ENCODE measurements at regions not wholly inside any gene's neighbourhood (a gene's known extent, or its start where the extent isn't known, plus 50 kb on each side); places are given as distances from the start of the nearest gene placed in this dataset.

DNA sequence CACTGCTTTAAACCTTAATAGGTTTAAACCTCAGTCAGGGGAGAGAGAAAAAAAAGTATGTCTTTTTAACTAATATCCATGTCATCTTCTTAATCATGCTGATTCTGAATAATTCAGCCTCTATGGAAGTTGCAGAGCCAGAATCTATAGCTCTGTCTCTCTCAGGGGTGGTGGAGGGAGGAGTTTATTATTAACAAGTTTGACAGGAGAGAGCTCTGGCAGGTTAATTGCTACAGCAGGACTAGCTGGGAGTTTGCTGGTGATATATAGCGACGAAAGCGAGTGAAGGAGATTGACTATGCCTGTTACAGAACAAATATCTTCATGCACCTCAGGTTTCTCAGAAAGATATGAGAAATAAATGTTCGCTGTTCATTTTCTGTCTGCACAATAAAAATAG lies 586.4 kb downstream of the TLE4 start:
- no peak overlapping the region for H3K27ac ChIP-seq (ENCODE audit: low read length)
- no peak for DNase-seq
- no peaks in the 10 kb centered on the region for H3K27me3 ChIP-seq (ENCODE audit: control insufficient read depth, insufficient read depth, low read length)
- no CpG with 5 or more reads among the region's 4 CpGs for WGBS (ENCODE audit: insufficient coverage)
- H3K36me3 ChIP-seq (ENCODE audit: control insufficient read depth, insufficient read depth, low read length): no peaks in the 10 kb centered on the region
- no peaks in the 10 kb centered on the region for H3K4me1 ChIP-seq (ENCODE audit: control insufficient read depth, insufficient read depth, low read length)
- no peak overlapping the region for H3K4me3 ChIP-seq (ENCODE audit: low read length)
- no peaks in the 10 kb centered on the region for H3K9me3 ChIP-seq (replicated peaks; ENCODE audit: control insufficient read depth, low read depth, low read length)

- no peaks in the 10 kb centered on the region for H3K4me1 ChIP-seq (ENCODE audit: control insufficient read depth, insufficient read depth, low read length)
- no peak overlapping the region for H3K27ac ChIP-seq (ENCODE audit: low read length)
- H3K9me3 ChIP-seq (replicated peaks; ENCODE audit: control insufficient read depth, low read depth, low read length): no peaks in the 10 kb centered on the region
- no peaks in the 10 kb centered on the region for H3K27me3 ChIP-seq (ENCODE audit: control insufficient read depth, insufficient read depth, low read length)
- no peaks in the 10 kb centered on the region for H3K36me3 ChIP-seq (ENCODE audit: control insufficient read depth, insufficient read depth, low read length)
- no peak overlapping the region for H3K4me3 ChIP-seq (ENCODE audit: low read length)
- no CpG with 5 or more reads among the region's 4 CpGs for WGBS (ENCODE audit: insufficient coverage)
- DNase-seq: peak; percentile 36
These were observed 585.8 kb downstream of the TLE4 start for GRCh38 chr9:80157561-80157983.

DNA sequence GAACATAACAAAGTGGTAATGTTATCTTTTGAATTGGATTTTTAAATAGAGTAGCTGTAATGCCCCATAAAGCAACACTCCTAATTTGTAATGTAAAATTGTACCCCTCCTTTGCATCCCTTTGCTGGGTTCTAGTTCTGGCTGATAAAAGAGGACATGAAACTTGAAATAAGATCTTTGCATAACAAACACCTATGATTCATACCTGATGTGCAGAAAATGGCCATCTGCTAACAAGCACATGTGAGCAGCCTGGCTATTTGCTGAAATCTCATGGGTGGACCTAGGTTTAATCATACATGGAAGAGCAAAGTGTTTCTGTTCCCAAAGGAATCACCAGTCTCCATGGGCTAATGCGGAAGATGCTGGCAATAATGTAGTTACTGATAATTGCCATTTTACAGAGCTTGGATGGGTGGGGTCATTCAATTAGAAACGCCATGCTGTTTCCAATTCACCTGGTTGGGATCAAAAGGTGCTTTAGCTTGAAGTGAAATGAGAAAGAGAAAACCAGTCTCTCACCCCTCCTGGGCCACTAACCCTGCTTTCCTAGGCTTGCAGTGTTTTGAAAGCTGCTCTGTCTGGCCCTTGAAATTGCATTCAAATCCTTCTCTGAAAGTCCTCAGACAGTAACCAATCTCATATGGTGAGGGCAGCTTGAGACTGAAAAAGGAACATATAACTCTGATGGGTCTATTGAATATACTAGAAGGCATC lies 585.1 kb downstream of the TLE4 start:
- no peaks in the 10 kb centered on the region for H3K36me3 ChIP-seq (ENCODE audit: control insufficient read depth, insufficient read depth, low read length)
- no peaks in the 10 kb centered on the region for H3K4me1 ChIP-seq (ENCODE audit: control insufficient read depth, insufficient read depth, low read length)
- H3K9me3 ChIP-seq (replicated peaks; ENCODE audit: control insufficient read depth, low read depth, low read length): no peaks in the 10 kb centered on the region
- H3K4me3 ChIP-seq (ENCODE audit: low read length): no peak overlapping the region
- DNase-seq: no peak
- H3K27me3 ChIP-seq (ENCODE audit: control insufficient read depth, insufficient read depth, low read length): no peaks in the 10 kb centered on the region
- WGBS (ENCODE audit: insufficient coverage): 67% methylated on average over 1 of the region's 2 CpGs
- no peak overlapping the region for H3K27ac ChIP-seq (ENCODE audit: low read length)

DNA sequence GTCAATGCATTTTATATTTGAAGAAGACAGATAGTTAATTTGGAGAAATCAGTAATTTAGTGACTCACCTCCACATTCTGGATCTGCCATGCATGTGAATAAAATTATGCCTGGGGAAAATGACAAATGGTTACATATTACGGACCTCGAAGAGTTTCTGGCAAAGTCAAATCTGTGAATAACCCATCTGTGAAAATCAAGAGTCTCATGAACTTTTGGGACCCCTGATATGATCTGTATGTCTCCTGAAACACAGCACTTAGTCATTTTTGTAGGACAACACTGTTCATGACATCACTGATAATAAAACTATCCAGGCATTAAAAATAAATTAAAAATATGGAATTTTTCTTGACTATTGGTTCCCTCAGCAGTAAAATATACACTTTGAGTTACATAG lies 584.5 kb downstream of the TLE4 start:
- no peak overlapping the region for H3K27ac ChIP-seq (ENCODE audit: low read length)
- no peak overlapping the region for H3K4me3 ChIP-seq (ENCODE audit: low read length)
- no peaks in the 10 kb centered on the region for H3K27me3 ChIP-seq (ENCODE audit: control insufficient read depth, insufficient read depth, low read length)
- H3K36me3 ChIP-seq (ENCODE audit: control insufficient read depth, insufficient read depth, low read length): no peaks in the 10 kb centered on the region
- WGBS (ENCODE audit: insufficient coverage): 40% methylated on average over 1 of the region's 2 CpGs
- no peaks in the 10 kb centered on the region for H3K9me3 ChIP-seq (replicated peaks; ENCODE audit: control insufficient read depth, low read depth, low read length)
- no peak for DNase-seq
- H3K4me1 ChIP-seq (ENCODE audit: control insufficient read depth, insufficient read depth, low read length): no peaks in the 10 kb centered on the region

GRCh38 chr9:80147866-80148265 lies 576.1 kb downstream of the TLE4 start:
- no peak overlapping the region for H3K27ac ChIP-seq (ENCODE audit: low read length)
- H3K36me3 ChIP-seq (ENCODE audit: control insufficient read depth, insufficient read depth, low read length): no peaks in the 10 kb centered on the region
- no peak overlapping the region for H3K4me3 ChIP-seq (ENCODE audit: low read length)
- 56% methylated on average over 1 of the region's 3 CpGs for WGBS (ENCODE audit: insufficient coverage)
- H3K4me1 ChIP-seq (ENCODE audit: control insufficient read depth, insufficient read depth, low read length): no peaks in the 10 kb centered on the region
- no peaks in the 10 kb centered on the region for H3K27me3 ChIP-seq (ENCODE audit: control insufficient read depth, insufficient read depth, low read length)
- DNase-seq: no peak
- H3K9me3 ChIP-seq (replicated peaks; ENCODE audit: control insufficient read depth, low read depth, low read length): no peaks in the 10 kb centered on the region

DNA sequence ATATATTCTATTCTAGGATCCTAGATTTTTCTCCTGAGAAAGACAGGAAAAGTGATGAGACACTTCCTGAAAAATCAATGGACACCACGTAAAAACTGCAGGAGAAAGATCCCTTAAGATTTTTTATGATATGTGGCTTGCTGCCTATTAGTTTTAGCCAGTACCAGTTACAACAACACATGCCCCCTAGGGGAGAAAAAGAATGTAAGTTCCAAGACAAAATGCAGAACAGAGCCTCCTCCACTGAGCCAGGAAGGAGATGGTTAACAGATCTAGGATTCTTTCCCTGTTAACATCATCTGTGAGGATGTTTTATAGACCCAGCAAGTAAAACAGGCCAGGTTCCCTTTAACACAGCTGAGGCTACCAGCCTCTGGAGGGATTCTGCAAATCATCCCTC lies 574.7 kb downstream of the TLE4 start:
- H3K27me3 ChIP-seq (ENCODE audit: control insufficient read depth, insufficient read depth, low read length): no peaks in the 10 kb centered on the region
- DNase-seq: no peak
- no peaks in the 10 kb centered on the region for H3K4me1 ChIP-seq (ENCODE audit: control insufficient read depth, insufficient read depth, low read length)
- H3K4me3 ChIP-seq (ENCODE audit: low read length): no peak overlapping the region
- no peaks in the 10 kb centered on the region for H3K36me3 ChIP-seq (ENCODE audit: control insufficient read depth, insufficient read depth, low read length)
- H3K9me3 ChIP-seq (replicated peaks; ENCODE audit: control insufficient read depth, low read depth, low read length): no peaks in the 10 kb centered on the region
- H3K27ac ChIP-seq (ENCODE audit: low read length): no peak overlapping the region
- WGBS (ENCODE audit: insufficient coverage): no CpG with 5 or more reads among the region's 1 CpG

GRCh38 chr9:80144856-80145255 lies 573.1 kb downstream of the TLE4 start:
- DNase-seq: no peak
- H3K4me1 ChIP-seq (ENCODE audit: control insufficient read depth, insufficient read depth, low read length): no peaks in the 10 kb centered on the region
- H3K4me3 ChIP-seq (ENCODE audit: low read length): no peak overlapping the region
- no peaks in the 10 kb centered on the region for H3K27me3 ChIP-seq (ENCODE audit: control insufficient read depth, insufficient read depth, low read length)
- no peaks in the 10 kb centered on the region for H3K36me3 ChIP-seq (ENCODE audit: control insufficient read depth, insufficient read depth, low read length)
- no CpG with 5 or more reads among the region's 2 CpGs for WGBS (ENCODE audit: insufficient coverage)
- no peak overlapping the region for H3K27ac ChIP-seq (ENCODE audit: low read length)
- no peaks in the 10 kb centered on the region for H3K9me3 ChIP-seq (replicated peaks; ENCODE audit: control insufficient read depth, low read depth, low read length)

DNA sequence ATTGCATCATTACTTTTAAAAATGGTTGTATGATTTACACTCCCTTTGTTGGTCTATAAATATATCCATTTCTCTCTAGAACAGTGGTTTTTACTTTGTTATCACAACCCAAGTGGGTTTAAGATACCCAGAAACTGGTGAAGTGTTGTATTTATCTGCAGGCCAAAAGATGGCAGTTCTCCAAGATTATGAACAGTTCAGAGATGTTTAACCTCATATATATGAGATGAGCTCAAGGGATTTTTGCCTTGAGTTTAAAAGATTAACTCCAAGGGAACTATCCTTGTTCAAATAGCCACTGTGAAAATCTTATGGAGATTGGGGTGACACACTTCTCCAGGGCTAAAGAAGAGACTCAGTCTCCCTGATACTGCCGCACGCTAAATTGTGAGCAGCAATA lies 572.6 kb downstream of the TLE4 start:
- Histone ChIP-seq H3K27ac (ENCODE audit: low read length) (no peak overlapping the region), H3K9me3 (replicated peaks; ENCODE audit: control insufficient read depth, low read depth, low read length) (no peaks in the 10 kb centered on the region), H3K27me3 (ENCODE audit: control insufficient read depth, insufficient read depth, low read length) (no peaks in the 10 kb centered on the region), H3K36me3 (ENCODE audit: control insufficient read depth, insufficient read depth, low read length) (no peaks in the 10 kb centered on the region), H3K4me3 (ENCODE audit: low read length) (no peak overlapping the region), H3K4me1 (ENCODE audit: control insufficient read depth, insufficient read depth, low read length) (no peaks in the 10 kb centered on the region)
- no CpG with 5 or more reads among the region's 2 CpGs for WGBS (ENCODE audit: insufficient coverage)
- DNase-seq: no peak

DNA sequence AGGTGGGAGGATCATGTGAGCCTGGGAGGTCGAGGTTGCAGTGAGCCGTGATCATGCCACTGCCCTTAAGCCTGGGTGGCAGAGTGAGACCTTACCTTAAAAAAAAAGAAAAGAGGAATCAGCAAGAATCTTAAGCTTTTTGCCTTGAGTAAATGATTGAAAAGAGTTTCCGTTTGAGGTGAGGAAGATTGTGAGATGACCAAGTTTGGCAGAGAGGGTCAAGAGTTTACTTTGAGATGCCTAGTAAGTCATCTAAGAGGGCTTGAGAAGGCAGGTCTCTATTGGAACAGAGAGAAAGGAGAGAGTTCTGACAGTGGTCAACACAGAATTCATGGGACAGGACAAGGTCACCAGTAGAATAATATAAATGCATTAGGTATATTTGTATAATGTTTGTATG lies 572.1 kb downstream of the TLE4 start:
- no peaks in the 10 kb centered on the region for H3K36me3 ChIP-seq (ENCODE audit: control insufficient read depth, insufficient read depth, low read length)
- DNase-seq: no peak
- no peaks in the 10 kb centered on the region for H3K27me3 ChIP-seq (ENCODE audit: control insufficient read depth, insufficient read depth, low read length)
- 100% methylated on average over 3 of the region's 3 CpGs for WGBS (ENCODE audit: insufficient coverage)
- no peaks in the 10 kb centered on the region for H3K4me1 ChIP-seq (ENCODE audit: control insufficient read depth, insufficient read depth, low read length)
- no peak overlapping the region for H3K27ac ChIP-seq (ENCODE audit: low read length)
- H3K9me3 ChIP-seq (replicated peaks; ENCODE audit: control insufficient read depth, low read depth, low read length): no peaks in the 10 kb centered on the region
- no peak overlapping the region for H3K4me3 ChIP-seq (ENCODE audit: low read length)

DNA sequence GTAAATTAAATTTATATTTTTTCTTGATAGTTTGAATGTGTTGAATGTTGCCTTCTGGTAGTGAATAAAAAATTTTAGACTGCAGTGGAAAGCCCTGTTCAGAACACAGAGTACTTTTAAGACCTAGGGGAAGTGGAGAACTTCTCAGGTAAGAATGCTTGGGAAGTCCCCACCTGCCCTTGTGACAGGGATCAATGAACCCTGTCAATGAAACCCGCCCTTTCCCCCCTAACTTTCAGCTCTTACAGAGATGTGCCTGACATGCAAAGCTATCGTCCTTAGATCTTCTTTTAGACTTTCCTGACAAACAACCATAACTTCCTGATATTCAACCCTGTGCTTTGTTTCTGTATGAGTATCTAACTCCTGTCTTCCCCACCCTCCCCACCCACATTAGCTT lies 562.7 kb downstream of the TLE4 start:
- Histone ChIP-seq H3K4me1 (ENCODE audit: control insufficient read depth, insufficient read depth, low read length) (no peaks in the 10 kb centered on the region), H3K27ac (ENCODE audit: low read length) (no peak overlapping the region), H3K4me3 (ENCODE audit: low read length) (no peak overlapping the region), H3K36me3 (ENCODE audit: control insufficient read depth, insufficient read depth, low read length) (no peaks in the 10 kb centered on the region), H3K9me3 (replicated peaks; ENCODE audit: control insufficient read depth, low read depth, low read length) (no peaks in the 10 kb centered on the region), H3K27me3 (ENCODE audit: control insufficient read depth, insufficient read depth, low read length) (no peaks in the 10 kb centered on the region)
- DNase-seq: no peak
- no CpG with 5 or more reads among the region's 2 CpGs for WGBS (ENCODE audit: insufficient coverage)

DNA sequence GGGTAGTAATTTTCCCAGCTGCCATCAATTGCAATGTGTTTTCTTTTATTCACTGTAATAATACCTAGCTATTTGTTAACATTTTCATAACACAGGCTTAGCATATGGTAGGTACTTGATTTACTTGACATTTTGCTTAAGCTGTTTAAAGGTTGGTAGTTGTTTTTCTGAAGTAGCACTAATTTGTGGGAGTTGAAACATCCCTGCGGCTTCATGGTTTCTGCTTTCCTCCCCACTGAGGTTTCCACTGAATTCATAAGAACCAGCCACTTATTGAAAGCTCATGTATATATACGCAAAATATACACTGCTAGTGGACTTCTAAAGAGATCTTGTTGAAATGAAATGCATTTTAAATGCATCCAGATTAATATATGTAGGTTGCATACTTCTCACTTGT lies 559.9 kb downstream of the TLE4 start:
- Histone ChIP-seq H3K9me3 (replicated peaks; ENCODE audit: control insufficient read depth, low read depth, low read length) (no peaks in the 10 kb centered on the region), H3K27ac (ENCODE audit: low read length) (no peak overlapping the region), H3K27me3 (ENCODE audit: control insufficient read depth, insufficient read depth, low read length) (no peaks in the 10 kb centered on the region), H3K36me3 (ENCODE audit: control insufficient read depth, insufficient read depth, low read length) (no peaks in the 10 kb centered on the region), H3K4me1 (ENCODE audit: control insufficient read depth, insufficient read depth, low read length) (no peaks in the 10 kb centered on the region), H3K4me3 (ENCODE audit: low read length) (no peak overlapping the region)
- DNase-seq: no peak
- WGBS (ENCODE audit: insufficient coverage): no CpG with 5 or more reads among the region's 2 CpGs
